ENCODE measurements at regions not wholly inside any gene's neighbourhood (a gene's known extent, or its start where the extent isn't known, plus 50 kb on each side); places are given as distances from the start of the nearest gene placed in this dataset.
"Not testable (repeated sequence)": the region's sequence is repeated elsewhere in the genome, so short reads cannot be mapped to it uniquely, and the experiment has no call there.

- no peak for DNase-seq
Observed at GRCh38 chr3:162936706-162937105, 1440.1 kb downstream of the OTOL1 start.

- no peak for DNase-seq
Observed at GRCh38 chr3:162938083-162938482, 1441.5 kb downstream of the OTOL1 start.

DNA sequence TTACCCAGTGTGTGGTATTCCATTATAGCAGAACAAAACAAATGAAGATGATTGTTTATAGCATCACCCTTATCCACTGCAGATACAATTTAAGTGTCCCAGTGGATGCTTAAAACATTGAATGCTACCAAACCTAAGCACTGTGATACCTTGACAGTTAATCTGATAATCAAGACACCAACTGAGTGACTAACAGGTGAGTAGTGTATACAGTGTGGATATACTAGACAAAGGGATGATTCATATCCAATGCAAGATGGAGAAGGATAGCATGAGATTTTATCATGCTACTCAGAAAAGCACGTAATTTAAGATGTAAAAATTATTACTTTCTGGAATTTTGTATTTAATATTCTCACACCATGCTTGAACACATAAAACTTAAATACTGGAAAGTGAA is 1449.0 kb downstream of the OTOL1 start:
- no peak for DNase-seq

- no peak for DNase-seq
Observed at GRCh38 chr3:162956711-162957110, 1460.1 kb downstream of the OTOL1 start.

- no peak for DNase-seq
Observed at GRCh38 chr3:162960269-162960668, 1463.7 kb downstream of the OTOL1 start.

DNA sequence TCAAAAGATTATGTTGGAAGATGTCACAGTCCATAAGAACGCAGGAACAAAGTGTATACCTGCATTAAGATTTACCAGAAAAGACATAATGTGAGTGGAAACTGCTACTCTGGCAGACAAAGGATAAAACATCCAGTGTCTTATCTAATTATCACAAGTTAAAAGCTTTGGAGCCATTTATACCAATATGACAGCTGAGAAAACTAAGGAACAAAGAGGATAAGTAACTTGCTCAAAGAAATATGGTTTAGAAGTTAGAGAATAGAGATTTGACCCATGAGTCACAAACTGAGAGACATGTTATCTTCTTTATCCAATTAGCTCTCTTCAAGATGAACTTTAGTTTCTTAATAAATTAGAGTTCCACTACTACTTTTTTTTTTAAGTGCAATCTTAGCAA is 1473.7 kb downstream of the OTOL1 start:
- DNase-seq = no peak

GRCh38 chr3:162971715-162972114 is 1475.1 kb downstream of the OTOL1 start:
- no peak for DNase-seq

DNA sequence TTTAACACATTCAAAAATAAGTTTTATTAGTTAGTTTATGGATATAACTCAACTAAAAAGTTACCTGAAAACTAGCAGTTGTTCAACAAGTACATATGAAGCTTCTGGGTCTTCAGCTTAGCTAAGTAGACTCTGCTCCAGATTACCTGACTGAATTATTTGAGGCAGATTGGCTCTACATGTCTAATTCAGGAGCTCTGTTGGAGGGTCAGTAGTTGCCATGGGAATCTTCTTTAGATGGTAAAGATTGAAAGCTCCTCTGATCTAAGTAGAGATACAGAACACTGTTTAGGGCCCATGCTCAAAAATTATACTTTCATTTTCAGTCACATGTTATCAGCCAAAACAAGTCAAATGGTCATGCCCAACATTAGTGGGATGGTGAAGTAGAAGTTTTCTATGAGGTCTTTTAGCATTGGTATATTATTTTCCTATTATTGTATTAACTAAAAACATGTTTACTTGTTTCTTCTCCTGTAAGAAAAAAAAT is 1476.9 kb downstream of the OTOL1 start:
- DNase-seq = no peak

GRCh38 chr3:162978136-162978535 is 1481.5 kb downstream of the OTOL1 start:
- no peak for DNase-seq

- DNase-seq = no peak
Observed at GRCh38 chr3:162984746-162985145, 1488.1 kb downstream of the OTOL1 start.

DNA sequence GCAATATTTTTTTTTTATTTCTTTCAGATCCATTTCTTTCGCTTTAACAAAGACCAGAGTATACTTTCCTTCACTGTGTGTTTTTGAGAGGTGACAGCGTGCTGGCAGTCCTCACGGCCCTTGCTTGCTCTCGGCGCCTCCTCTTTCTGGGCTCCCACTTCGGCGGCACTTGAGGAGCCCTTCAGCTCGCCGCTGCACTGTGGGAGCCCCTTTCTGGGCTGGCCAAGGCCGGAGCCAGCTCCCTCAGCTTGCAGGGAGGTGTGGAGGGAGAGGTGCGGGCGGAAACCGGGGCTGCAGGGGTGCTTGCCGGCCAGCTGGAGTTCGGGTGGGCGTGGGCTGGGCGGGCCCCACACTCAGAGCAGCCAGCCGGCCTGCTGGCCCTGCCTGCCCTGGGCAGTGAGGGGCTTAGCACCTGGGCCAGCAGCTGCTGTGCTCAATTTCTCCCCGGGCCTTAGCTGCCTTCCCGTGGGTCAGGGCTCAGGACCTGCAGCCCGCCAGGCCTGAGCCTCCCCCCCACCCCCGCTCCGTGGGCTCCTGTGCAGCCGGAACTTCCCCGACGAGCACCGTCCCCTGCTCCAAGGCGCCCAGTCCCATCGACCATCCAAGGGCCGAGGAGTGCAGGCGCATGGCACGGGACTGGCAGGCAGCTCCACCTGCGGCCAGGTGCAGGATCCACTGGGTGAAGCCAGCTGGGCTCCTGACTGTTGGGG is 1490.6 kb downstream of the OTOL1 start:
- DNase-seq = not testable (repeated sequence)

- DNase-seq = no peak
Observed at GRCh38 chr3:162992741-162993140, 1496.1 kb downstream of the OTOL1 start.

DNA sequence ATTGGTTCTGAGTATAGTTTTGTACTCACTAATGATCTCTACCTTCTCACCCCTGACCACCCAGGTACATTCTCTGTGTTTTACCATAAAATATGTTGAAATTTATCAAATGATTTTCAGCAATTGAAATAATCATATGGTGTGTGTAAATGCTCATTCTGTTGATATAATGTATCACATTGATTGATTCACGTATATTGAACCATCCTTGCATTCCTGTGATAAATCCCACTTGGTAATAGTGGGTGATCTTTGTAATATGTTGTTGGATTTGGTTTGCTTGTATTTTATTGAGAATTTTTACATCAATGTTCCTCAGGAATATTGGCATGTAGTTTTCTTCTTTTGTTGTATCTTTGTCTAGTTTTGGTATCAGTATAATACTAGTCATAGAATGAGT is 1497.6 kb downstream of the OTOL1 start:
- no peak for DNase-seq

- no peak for DNase-seq
Observed at GRCh38 chr3:162996368-162996767, 1499.8 kb downstream of the OTOL1 start.

- no peak for DNase-seq
Observed at GRCh38 chr3:162998205-162998604, 1501.6 kb downstream of the OTOL1 start.

DNA sequence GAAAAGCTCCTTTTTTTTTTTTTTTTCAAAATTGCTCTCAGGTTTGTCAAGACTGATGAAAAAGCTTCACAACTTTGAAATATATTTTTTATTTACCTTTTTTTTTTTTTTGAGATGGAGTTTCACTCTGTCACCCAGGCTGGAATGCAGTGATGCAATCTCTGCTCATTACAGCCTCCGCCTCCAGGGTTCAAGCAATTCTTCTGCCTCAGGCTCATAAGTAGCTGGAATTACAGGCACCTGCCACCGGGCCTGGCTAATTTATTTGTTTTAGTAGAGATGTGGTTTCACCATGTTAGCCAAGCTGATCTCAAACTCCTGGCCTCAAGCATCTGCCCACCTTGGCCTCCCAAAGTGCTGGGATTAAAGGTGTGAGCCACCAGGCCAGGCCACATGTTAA is 1515.0 kb downstream of the OTOL1 start:
- DNase-seq = no peak

DNA sequence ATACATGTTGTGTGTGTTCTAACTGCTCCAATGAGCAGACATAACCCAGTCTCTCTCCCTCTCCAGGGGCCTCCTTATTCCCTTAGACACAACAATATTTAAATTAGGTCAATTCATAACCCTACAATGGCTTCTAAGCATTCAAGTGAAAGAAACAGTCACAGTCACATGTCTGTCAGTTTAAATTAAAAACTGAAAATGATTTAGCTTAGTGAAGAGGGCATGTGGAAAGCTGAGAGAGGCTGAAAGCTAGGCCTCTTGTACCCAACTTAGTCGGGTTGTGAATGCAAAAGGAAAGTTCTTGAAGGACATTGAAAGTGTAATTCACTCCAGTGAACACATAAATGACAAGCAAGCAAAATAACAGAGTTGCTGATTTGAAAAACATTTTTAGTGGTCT is 1519.6 kb downstream of the OTOL1 start:
- DNase-seq = no peak

DNA sequence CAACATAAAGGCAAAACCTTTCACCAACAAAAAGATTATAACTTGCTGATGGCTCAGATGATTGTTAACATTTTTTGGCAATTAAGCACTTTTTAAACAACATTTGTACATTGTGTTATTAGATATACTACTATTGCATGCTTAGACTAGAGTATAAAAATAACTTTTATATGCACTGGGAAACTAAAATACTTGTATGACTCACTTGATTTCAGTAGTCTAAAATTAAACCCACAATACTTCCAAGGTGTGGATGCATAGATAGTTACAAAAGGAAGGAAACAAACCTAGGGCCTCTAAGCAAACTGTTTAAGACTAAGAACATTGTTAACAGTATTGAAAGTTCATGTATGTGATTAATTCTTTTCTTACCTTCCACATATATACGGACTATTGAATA is 1521.5 kb downstream of the OTOL1 start:
- DNase-seq = no peak

- no peak for DNase-seq
Observed at GRCh38 chr3:163018664-163019063, 1522.1 kb downstream of the OTOL1 start.

DNA sequence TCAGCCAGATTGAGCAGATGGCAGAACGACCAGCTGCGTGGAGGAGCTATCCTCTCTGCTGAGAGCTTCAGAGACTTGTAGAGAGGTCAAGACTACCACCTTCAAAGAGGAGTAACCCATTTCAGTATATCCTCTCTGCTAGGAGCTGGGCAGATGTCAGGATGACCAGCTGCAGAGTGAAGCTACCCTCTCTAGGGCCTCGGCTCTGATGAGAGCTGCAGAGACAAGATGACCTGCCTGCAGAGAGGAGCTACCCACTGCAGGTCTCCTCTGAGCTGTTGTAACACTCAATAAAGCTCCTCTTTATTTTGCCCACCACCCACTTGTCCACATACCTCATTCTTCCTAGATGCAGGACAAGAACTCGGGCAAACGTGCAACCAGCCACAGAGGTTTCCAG is 1522.7 kb downstream of the OTOL1 start:
- no peak for DNase-seq

DNA sequence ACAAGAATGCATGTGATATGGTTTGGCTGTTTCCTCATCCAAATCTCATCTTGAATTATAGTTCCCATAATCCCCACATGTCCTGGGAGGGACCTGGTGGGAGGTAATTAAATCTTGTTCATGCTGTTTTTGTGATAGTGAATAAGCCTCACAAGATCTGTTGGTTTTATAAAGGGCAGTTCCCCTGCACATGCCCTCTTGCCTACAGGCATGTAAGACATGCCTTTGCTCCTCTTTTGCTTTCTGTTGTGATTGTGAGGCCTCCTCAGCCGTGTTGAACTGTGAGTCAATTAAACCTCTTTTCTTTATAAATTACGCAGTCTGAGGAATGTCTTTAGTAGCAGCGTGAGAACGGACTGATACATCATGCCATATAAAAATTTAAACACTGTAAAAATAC is 1537.0 kb downstream of the OTOL1 start:
- no peak for DNase-seq

GRCh38 chr3:163039636-163040035 is 1543.0 kb downstream of the OTOL1 start:
- no peak for DNase-seq

GRCh38 chr3:163043074-163043473 is 1546.5 kb downstream of the OTOL1 start:
- DNase-seq = no peak

- no peak for DNase-seq
Observed at GRCh38 chr3:163045945-163046344, 1549.3 kb downstream of the OTOL1 start.

DNA sequence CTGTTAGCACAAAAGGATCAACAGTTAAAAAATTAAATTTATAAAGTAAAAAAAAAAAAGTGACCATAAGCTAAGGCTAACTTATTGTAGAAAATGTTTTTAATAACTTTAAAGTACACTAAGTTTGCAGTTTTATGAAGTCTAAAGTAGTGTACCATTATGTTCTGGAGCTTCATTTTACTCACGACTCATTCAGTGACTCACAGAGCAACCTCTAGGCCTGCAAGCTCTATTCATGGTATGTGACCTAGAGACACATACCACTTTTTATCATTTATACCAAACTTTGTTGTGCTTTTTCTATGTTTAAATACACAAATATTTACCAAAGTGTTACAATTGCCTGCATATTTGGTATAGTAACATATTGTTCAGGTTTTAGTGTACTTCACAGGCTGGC is 1552.3 kb downstream of the OTOL1 start:
- no peak for DNase-seq

All from islet precursor cell (in vitro differentiated cells).